Nephron progenitor cell (in vitro differentiated cells): ENCODE measurements at regions not wholly inside any gene's neighbourhood (a gene's known extent, or its start where the extent isn't known, plus 50 kb on each side); places are given as distances from the start of the nearest gene placed in this dataset.

Experiments
- DNase-seq: peaks from one replicate; pipeline ENCODE4 v3.0.0; 2021
- H3K27ac Mint-ChIP-seq: 2 replicates; pipeline ENCODE4 v1.8.0; 2021; ENCODE audit warnings: mild to moderate bottlenecking, moderate library complexity, mixed read lengths
- H3K27me3 Mint-ChIP-seq: 2 replicates; pipeline ENCODE4 v1.8.0; 2021; ENCODE audit warnings: mild to moderate bottlenecking, low read depth, mixed read lengths; ENCODE audit not compliant: poor library complexity
- H3K36me3 Mint-ChIP-seq: 2 replicates; pipeline ENCODE4 v1.8.0; 2021; ENCODE audit warnings: low read depth, mixed read lengths
- H3K4me1 Mint-ChIP-seq: 2 replicates; pipeline ENCODE4 v1.8.0; 2021; ENCODE audit warnings: mixed read lengths
- H3K4me3 Mint-ChIP-seq: 2 replicates; pipeline ENCODE4 v1.8.0; 2021; ENCODE audit warnings: mild to moderate bottlenecking, moderate library complexity, mixed read lengths
- H3K9me3 Mint-ChIP-seq: 2 replicates; pipeline ENCODE4 v1.8.0; 2021; ENCODE audit warnings: mild to moderate bottlenecking, moderate library complexity, mixed read lengths
- CTCF ChIP-seq: fragments of 200-600 bp; sonication (generic); IDR thresholded peaks from 2 replicates; pipeline ENCODE4 v1.5.0; 2021; ENCODE audit warnings: antibody characterized with exemption

GRCh38 chr11:33540427-33540826 is 160.2 kb downstream of the C11orf91 start:
- Mint-ChIP-seq H3K27ac (no peak overlapping the region), H3K9me3 (peaks cover 4% of the 10 kb centered on the region), H3K36me3 (peaks cover 5% of the 10 kb centered on the region), H3K4me1 (no peaks in the 10 kb centered on the region), H3K4me3 (no peak overlapping the region), H3K27me3 (peaks cover 28% of the 10 kb centered on the region)
- DNase-seq = no peak
- TF ChIP-seq CTCF = no peak

- H3K27me3 Mint-ChIP-seq = peaks cover 28% of the 10 kb centered on the region
- DNase-seq = no peak
- no peak overlapping the region for H3K27ac Mint-ChIP-seq
- peaks cover 2% of the 10 kb centered on the region for H3K36me3 Mint-ChIP-seq
- H3K9me3 Mint-ChIP-seq = peaks cover 4% of the 10 kb centered on the region
- TF ChIP-seq CTCF = no peak
- no peaks in the 10 kb centered on the region for H3K4me1 Mint-ChIP-seq
- no peak overlapping the region for H3K4me3 Mint-ChIP-seq
Measured at GRCh38 chr11:33539751-33540150, 160.9 kb downstream of the C11orf91 start.

- H3K27me3 Mint-ChIP-seq = peaks cover 28% of the 10 kb centered on the region
- no peak overlapping the region for H3K27ac Mint-ChIP-seq
- H3K4me1 Mint-ChIP-seq = peaks cover 2% of the 10 kb centered on the region
- no peak for DNase-seq
- H3K4me3 Mint-ChIP-seq = no peak overlapping the region
- H3K36me3 Mint-ChIP-seq = peaks cover 3% of the 10 kb centered on the region
- TF ChIP-seq CTCF = no peak
- peaks cover 4% of the 10 kb centered on the region for H3K9me3 Mint-ChIP-seq
Measured at GRCh38 chr11:33538726-33539125, 161.9 kb downstream of the C11orf91 start.

- Mint-ChIP-seq H3K36me3 (peaks cover 3% of the 10 kb centered on the region), H3K27me3 (peaks cover 19% of the 10 kb centered on the region), H3K4me1 (peaks cover 9% of the 10 kb centered on the region), H3K9me3 (peaks cover 4% of the 10 kb centered on the region), H3K4me3 (no peak overlapping the region), H3K27ac (no peak overlapping the region)
- no peak for TF ChIP-seq CTCF
- no peak for DNase-seq
Measured at GRCh38 chr11:33536178-33536577, 164.4 kb downstream of the C11orf91 start.

- peaks cover 12% of the 10 kb centered on the region for H3K27me3 Mint-ChIP-seq
- peaks cover 3% of the 10 kb centered on the region for H3K36me3 Mint-ChIP-seq
- no peak for DNase-seq
- H3K4me3 Mint-ChIP-seq = no peak overlapping the region
- H3K27ac Mint-ChIP-seq = no peak overlapping the region
- peaks cover 4% of the 10 kb centered on the region for H3K9me3 Mint-ChIP-seq
- no peak for TF ChIP-seq CTCF
- H3K4me1 Mint-ChIP-seq = peaks cover 9% of the 10 kb centered on the region
Measured at GRCh38 chr11:33534575-33534974, 166.1 kb downstream of the C11orf91 start.

GRCh38 chr11:33533386-33534052 is 167.1 kb downstream of the C11orf91 start:
- Mint-ChIP-seq H3K27me3 (peaks cover 9% of the 10 kb centered on the region), H3K4me1 (peaks cover 9% of the 10 kb centered on the region), H3K4me3 (no peak overlapping the region), H3K9me3 (peaks cover 4% of the 10 kb centered on the region), H3K27ac (no peak overlapping the region), H3K36me3 (peaks cover 3% of the 10 kb centered on the region)
- no peak for TF ChIP-seq CTCF
- DNase-seq = no peak
